Vagina (tissue), 2 donors: ENCODE measurements at regions not wholly inside any gene's neighbourhood (a gene's known extent, or its start where the extent isn't known, plus 50 kb on each side); places are given as distances from the start of the nearest gene placed in this dataset.

Experiments used
- POLR2A ChIP-seq, 2 donors: fragments of 450-650 bp; IDR thresholded peaks; one replicate each; pipeline ENCODE4 v1.6.1; 2017; ENCODE audit warnings: antibody characterized with exemption in 2 of 2, mild to moderate bottlenecking in 2 of 2, moderate library complexity in 2 of 2
- POLR2AphosphoS5 ChIP-seq, 2 donors: sonication (generic); formaldehyde crosslinking; IDR thresholded peaks; one replicate each; pipeline ENCODE4 v1.9.0; 2017; ENCODE audit warnings: antibody characterized with exemption in 2 of 2, mild to moderate bottlenecking in 2 of 2, low read depth in 1 of 2; ENCODE audit not compliant: insufficient read depth in 1 of 2
- TF ChIP-seq, protein P1 (sequence below), 3 experiments: fragments of 450-650 bp in 2 of 3; fragments of 200-600 bp in 1 of 3; sonication (generic) in 1 of 3; IDR thresholded peaks; one replicate each; pipeline ENCODE4 v1.5.1; 2017 to 2019; ENCODE audit warnings: antibody characterized with exemption in 3 of 3, mild to moderate bottlenecking in 2 of 3, moderate library complexity in 2 of 3

- TF ChIP-seq, protein P1, sequence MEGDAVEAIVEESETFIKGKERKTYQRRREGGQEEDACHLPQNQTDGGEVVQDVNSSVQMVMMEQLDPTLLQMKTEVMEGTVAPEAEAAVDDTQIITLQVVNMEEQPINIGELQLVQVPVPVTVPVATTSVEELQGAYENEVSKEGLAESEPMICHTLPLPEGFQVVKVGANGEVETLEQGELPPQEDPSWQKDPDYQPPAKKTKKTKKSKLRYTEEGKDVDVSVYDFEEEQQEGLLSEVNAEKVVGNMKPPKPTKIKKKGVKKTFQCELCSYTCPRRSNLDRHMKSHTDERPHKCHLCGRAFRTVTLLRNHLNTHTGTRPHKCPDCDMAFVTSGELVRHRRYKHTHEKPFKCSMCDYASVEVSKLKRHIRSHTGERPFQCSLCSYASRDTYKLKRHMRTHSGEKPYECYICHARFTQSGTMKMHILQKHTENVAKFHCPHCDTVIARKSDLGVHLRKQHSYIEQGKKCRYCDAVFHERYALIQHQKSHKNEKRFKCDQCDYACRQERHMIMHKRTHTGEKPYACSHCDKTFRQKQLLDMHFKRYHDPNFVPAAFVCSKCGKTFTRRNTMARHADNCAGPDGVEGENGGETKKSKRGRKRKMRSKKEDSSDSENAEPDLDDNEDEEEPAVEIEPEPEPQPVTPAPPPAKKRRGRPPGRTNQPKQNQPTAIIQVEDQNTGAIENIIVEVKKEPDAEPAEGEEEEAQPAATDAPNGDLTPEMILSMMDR (IDR thresholded peaks at IDR 0.05), result no peak
- TF ChIP-seq POLR2AphosphoS5 (IDR thresholded peaks at IDR 0.05; ENCODE audit: insufficient read depth in 1 of 2, low read depth in 1 of 2) (no peak), POLR2A (IDR thresholded peaks at IDR 0.05) (no peak)
Measured at GRCh38 chr13:64088491-64088890, 2672.8 kb upstream of the PCDH20 start.
